HG03064 (cell line): ENCODE measurements at regions not wholly inside any gene's neighbourhood (a gene's known extent, or its start where the extent isn't known, plus 50 kb on each side); places are given as distances from the start of the nearest gene placed in this dataset.

Experiments
- ATAC-seq: cut with Tn5 transposase; IDR thresholded peaks from one replicate; pipeline ENCODE4 v1.9.1; 2021; ENCODE audit warnings: low read depth; ENCODE audit not compliant: unreplicated experiment

GRCh38 chr3:157650172-157650571 lies 147.0 kb upstream of the VEPH1 start:
- ATAC-seq = no peak

DNA sequence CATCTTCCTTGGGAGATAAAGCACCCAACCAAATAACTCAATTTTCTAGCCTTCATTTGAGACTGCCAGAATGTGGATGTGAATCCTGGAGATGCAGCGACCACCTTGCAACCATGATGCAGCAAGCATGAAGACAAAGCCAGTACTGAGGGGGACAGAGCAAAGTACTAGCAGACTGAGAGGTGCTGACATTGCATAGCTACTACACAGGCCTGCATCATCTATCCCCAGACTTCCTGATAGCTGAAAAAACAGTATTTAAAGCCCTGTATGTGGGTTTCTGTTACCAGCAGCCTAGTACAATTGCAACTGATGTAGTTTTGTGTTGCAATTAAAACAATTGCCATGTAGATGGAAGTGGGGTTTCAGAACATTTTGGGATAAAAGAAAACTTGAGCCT lies 146.3 kb upstream of the VEPH1 start:
- no peak for ATAC-seq

- no peak for ATAC-seq
Observed at GRCh38 chr3:157647820-157648219, 144.6 kb upstream of the VEPH1 start.

- ATAC-seq = no peak
Observed at GRCh38 chr3:157639756-157640426, 136.7 kb upstream of the VEPH1 start.

GRCh38 chr3:157637866-157638265 lies 134.7 kb upstream of the VEPH1 start:
- ATAC-seq = no peak

DNA sequence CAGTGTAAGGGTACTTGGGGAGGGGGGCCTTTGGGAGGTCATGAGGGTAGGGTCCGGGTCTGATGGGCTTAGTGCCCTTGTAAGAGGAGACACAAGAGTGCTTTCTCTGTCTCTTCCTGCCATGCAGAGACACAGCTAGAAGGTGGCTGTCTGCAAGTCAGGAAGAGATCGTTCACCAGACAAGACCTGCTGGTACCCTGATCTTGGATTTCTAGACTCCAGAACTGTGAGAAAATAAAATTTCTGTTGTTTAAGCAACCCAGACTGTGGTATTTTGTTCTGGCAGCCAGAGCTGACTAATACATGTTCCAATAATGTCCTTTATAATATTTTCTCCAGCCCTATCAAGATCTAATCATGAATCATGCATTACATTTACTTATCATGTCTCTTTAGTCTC lies 130.0 kb upstream of the VEPH1 start:
- no peak for ATAC-seq

GRCh38 chr3:157632075-157632474 lies 128.9 kb upstream of the VEPH1 start:
- ATAC-seq = no peak

- ATAC-seq = no peak
Observed at GRCh38 chr3:157631478-157631877, 128.3 kb upstream of the VEPH1 start.

GRCh38 chr3:157626817-157627216 lies 123.6 kb upstream of the VEPH1 start:
- no peak for ATAC-seq

DNA sequence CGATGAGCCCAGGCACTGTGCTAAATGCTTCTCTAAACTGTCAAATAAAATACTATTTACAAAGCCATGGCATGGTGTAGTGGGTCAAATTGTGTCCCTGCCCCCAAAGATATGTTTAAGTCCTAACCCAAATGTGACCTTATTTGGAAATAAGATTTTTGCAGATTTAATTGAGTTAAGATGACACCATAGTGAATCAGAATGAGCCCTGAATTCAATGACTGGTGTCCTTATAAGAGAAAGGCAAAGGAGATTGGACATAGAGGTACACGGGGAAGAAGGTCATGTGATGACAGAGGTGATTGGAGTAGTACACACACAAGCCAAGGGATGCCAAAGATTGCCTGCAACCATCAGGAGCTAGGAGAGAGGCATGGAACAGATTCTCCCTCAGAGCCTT lies 121.6 kb upstream of the VEPH1 start:
- ATAC-seq = no peak

GRCh38 chr3:157618886-157619285 lies 115.7 kb upstream of the VEPH1 start:
- ATAC-seq = no peak

DNA sequence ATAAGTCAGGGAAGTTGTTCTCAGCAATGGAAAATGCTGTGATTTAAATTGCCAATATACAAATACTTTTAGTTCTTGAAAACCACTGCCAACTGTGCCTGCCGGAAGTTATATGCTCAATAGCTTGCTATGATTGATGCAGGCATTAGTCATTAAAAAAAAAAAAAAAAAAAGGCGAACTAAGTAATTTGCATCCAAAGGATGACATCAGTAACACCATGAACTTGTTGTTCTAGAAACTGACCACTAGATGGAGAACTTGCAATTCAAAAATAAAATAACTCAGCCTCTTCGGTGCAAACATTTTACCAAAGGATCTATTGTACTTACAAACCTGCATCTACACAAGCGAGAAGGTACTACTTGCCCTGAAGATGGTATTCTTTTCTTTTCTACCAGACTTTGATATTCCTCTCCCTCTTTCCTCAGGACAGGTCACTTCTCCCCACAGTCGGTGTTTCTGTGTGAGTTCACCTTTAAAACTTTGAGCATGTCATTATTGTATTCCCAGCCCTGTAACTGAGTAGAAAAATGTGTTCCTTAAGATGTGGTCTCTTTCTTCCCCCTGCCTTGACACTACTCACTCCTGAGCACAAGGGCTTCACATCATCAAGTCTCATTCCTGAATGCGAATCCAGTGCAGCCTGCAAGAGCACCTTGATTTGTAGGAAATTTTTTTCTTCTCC lies 115.0 kb upstream of the VEPH1 start:
- no peak for ATAC-seq

DNA sequence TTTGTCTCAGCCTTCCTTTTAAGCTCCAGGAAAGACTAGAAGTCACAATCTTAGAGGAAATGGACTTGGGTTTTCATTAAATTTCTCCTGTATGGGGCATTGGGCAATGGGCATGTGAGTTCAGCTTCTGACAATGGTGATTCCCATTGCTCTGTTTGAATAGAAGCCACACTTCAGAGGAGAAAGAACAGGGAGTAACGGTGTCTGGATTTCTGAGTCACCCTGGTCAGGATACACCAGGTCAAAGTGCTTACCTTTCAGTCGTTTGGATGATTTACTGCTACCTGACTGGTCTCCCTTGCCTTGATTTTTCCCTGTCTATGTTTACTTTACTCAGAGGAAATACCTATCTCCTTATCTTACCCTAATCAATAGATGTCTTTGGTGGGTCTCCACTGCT lies 111.7 kb upstream of the VEPH1 start:
- no peak for ATAC-seq

DNA sequence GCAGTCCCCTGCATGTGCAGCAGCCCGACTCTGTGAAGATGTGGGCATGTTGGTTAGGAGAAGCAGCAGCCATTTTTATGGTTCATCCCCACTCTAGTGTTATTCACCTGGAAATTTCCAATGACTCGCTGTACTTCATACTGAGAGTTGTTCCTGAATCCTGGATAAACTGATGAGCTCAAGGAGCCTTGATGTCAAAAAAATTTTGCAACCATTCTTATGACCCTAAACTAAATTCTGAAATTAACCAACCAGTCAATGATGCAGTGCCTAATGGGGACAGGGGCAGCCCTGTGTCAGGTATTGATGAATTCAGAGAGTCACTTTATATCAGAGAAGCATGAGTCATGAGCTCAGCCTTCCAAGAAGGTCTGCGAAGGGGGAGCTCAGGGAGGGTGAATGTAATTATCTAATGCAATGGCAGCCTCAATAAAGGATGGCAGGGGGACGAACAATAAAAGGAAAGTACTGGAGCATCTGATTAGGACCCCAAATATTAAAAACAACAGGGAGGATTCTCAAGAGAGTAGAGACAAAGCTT lies 108.4 kb upstream of the VEPH1 start:
- ATAC-seq = no peak

DNA sequence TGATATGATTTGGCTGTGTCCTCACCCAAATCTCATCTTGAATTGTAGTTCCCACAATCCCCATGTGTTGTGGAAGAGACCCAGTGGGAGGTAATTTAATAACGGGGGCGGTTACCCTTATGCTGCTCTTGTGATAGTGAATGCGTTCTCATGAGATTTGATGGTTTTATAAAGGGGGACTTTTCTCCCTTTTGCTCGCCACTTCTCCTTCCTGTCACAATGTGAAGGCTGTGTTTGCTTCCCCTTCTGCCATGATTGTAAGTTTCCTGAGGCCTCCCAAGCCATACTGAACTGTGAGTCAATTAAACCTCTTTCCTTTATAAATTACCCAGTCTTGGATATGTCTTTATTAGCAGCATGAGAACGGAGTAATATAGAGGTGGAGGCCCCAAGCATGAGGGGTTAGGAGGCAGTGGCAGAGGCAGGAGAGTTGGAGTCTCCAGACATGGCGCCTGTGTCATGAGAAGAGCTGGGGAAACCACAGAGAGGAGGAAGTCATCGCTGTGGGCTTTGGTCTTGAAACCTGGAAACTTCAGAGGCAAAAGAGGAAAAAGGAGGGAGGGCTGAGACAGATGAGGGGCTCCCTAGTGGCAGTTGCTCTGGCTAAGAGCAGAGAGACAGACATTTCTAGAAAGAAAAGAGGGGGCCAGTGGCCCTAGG lies 107.8 kb upstream of the VEPH1 start:
- ATAC-seq = no peak

DNA sequence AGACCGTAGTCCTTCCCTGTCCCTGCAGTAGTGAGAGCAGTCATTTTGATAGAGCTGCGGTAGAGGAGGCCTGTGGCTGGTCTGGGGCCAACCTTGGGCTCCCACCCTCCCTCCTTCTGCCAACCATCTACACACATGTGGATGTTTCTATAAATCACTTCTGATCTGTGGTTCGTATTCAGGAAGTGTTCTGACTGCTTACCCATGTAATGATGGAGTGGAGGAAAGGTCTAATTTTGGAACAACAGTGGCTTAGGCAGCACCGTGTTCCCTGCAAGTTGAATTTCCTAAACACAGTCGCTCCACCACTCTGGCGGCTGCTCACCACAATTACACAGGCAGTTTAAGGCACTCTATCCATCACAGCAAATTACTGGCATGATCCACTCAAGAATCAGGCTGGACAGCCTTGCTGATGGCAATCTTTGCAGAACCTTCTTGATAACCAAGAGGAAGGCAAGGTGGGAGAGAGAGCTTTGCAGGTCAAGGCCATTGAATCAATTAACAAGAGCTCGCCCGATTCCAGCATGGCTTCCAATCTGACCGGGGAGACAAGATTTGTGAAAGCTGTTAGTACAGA lies 104.7 kb upstream of the VEPH1 start:
- ATAC-seq = no peak

DNA sequence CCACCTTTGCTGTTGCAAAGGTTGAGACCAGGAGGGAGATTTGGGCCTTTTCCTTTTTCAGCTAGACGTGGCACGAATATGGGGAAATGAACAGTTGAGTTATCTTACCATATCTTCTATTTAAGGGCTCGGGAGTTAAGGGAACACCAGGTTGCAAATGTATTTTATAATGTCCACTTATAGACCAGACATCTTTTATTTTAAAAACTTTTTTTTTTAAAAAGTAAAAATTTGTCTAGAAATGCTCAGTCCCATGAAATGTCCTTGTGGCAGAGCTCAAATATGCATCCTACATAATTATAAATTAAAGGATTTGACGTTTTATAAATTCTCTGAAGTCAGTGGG lies 103.6 kb upstream of the VEPH1 start:
- ATAC-seq = no peak

DNA sequence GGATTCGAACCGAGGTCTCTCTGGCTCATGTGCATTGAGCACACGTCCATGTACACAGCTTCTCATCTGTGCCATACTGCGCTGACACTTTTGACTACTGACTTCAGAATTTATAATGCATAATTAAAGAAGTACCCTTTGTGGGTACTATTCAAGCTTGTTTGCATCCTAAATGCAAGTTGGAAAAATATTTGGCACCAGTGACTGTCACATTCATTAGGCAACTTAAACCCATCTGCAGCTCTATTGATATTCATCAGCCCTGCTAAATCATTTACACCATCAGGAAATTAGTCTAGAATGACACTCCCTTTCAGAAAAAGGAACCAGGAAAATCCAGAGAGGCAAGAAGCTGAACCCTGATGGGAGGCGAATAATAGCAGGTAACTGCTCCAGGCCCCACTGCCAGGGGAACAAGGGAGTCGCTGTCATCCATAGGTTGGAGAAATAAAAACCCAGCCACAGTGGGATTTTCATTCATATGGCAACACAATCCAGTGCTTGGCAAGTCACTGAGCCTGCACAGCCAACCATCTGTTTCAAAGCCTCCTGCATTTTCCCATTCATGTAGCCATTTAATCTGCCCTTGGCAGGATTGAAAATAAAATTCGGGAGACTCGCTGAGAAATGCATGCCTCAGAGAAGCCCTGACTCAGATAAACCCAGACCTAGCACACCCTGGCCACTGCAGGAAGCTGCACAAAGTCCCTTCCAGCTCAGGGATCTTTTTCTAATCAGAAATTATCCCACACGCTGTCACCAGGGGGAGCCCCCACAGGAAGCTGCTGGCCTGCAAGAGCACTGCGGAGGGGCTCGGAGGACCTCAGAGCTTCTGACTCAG lies 103.0 kb upstream of the VEPH1 start:
- peak; percentile 87 for ATAC-seq

DNA sequence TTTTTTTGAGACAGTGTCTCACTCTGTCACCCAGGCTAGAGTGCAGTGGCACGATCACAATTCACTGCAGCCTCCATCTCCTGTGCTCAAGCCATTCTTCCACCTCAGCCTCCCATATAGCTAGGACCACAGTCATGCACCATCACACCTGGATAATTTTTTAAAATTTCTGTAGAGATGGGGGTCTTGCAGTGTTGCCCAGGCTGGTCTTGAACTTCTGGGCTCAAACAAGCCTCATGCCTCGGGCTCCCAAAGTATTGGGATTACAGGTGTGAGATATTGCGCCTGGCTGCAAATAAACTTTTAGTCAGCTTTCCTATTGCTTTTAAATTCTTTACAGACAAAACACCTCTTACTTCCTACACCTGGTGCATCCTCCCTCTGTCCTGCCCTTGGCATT lies 102.1 kb upstream of the VEPH1 start:
- no peak for ATAC-seq

DNA sequence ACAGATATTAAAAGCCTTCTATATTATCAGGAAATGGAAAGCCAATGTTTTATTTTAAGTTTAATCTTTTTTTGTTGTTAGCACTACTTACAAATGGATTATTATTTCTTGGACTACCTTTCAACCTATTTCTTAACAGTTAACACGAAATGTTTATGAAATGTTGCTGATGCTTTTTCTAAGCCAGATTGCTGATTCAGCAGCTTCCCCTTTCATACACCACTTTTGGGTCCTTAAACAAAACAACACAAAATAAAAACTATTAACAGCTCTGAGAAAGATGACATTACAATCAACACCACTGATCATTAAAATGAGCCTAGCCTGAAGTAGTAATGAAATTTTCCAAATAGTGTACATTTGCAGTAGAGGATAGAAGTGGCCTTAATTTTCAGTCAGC lies 99.2 kb upstream of the VEPH1 start:
- ATAC-seq = no peak

- no peak for ATAC-seq
Observed at GRCh38 chr3:157595259-157595658, 92.0 kb upstream of the VEPH1 start.
